HG03342 (cell line): ENCODE measurements at regions not wholly inside any gene's neighbourhood (a gene's known extent, or its start where the extent isn't known, plus 50 kb on each side); places are given as distances from the start of the nearest gene placed in this dataset.
"Not testable (repeated sequence)": the region's sequence is repeated elsewhere in the genome, so short reads cannot be mapped to it uniquely, and the experiment has no call there.

Experiments used
- ATAC-seq: cut with Tn5 transposase; IDR thresholded peaks from one replicate; pipeline ENCODE4 v1.9.1; 2021; ENCODE audit warnings: mild to moderate bottlenecking, moderate library complexity; ENCODE audit not compliant: unreplicated experiment

- no peak for ATAC-seq
Observed at GRCh38 chr18:39329496-39330275, 1764.1 kb upstream of the CELF4 start.

- ATAC-seq = no peak
Observed at GRCh38 chr18:39326772-39327171, 1761.2 kb upstream of the CELF4 start.

DNA sequence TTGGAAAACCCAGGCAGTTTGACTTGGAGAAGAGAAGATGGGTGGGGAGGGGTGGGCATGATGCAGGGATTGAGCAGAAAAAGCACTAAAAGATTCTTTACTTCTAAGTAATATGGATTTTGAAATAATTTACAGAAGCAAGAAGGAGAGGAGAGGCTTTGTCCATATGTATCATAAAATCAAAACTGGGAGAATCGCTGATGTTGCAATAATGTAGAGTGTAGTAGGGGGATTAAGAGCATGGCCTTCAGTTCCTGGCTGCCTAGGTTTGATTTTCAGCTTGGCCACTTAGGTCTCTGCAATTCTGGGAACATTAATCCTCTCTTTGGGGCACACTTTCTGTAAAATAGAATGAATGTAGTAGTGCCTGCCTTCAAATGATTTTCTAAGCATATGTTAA, 1760.4 kb upstream of the CELF4 start:
- ATAC-seq = no peak

- no peak for ATAC-seq
Observed at GRCh38 chr18:39319141-39319540, 1753.5 kb upstream of the CELF4 start.

DNA sequence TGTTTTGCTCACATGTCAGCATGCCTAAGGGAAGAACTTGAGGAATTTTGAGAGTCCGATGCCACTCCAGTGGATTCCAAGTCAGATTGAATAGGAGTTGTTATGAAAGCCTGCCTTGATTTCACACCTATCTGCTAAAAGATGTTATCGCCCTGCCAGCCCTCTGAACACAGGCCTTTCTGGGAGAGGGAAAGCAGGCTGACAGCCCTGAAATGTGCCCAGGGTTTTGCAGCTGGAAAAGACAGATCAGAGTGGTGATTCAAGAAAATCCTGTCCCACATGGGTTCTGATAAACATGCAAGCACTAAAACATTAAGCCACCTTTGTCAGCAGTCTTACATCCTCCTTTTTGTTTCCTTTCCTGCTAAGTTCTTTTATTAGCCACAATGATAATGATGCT, 1752.9 kb upstream of the CELF4 start:
- ATAC-seq = no peak

DNA sequence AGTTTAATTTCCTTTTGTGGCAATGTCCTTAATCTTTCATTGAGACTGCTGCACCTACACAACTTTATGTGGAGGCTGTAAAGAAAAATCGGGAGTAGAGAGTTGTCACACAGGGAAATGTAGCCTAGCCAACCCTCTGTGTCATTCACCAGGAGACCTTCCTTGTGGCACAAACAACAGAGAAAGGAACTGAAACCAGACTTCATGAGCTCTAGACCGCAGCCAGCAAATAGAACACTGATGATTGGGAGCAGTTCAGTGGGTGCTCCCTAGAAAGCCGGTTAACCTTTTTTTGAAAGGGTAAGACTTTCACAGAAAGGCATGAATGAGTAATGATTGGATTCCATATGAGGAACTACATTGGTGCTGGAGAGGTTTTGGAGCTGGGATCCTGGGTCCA, 1752.4 kb upstream of the CELF4 start:
- ATAC-seq = no peak

- no peak for ATAC-seq
Observed at GRCh38 chr18:39314595-39314994, 1749.0 kb upstream of the CELF4 start.

- no peak for ATAC-seq
Observed at GRCh38 chr18:39313992-39314391, 1748.4 kb upstream of the CELF4 start.

GRCh38 chr18:39311111-39311712, 1745.6 kb upstream of the CELF4 start:
- no peak for ATAC-seq

- not testable (repeated sequence) for ATAC-seq
Observed at GRCh38 chr18:39308931-39309521, 1743.4 kb upstream of the CELF4 start.

DNA sequence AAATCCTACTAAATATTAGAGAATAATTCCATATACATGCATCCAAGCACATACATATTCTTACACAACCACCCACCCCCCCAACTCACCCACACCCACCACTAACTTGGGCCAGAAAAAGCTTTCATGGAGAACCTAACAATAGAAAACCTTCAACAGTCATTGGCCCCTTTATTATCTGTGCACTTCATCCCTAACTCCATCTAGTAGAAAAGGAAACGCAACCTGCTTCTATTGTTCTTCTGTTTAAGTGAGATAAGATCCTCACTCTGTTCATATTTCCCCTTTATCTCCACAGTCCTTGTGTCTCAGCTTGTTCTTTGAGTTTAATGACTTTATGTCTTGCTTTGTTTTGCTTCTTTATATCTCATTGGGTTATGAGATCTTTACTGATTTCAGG, 1740.2 kb upstream of the CELF4 start:
- no peak for ATAC-seq

DNA sequence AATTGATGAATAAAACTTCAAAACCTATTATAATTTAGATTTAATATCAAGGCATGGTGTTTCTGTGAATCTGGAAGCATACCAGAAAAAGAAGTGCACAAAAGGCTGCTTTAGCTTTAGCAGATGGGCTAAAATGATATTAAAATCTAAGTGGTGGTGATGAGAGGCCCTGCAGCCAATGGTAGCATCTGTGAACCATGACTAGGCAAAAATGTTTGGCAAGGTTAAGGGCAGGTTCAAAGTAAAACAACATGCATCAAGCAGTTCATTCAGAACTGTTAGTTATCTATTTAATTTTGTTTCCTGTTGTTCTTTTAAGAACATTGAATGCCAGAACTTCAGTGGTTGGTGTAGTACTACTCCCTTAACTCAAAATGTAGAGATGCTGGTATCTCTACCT, 1736.9 kb upstream of the CELF4 start:
- ATAC-seq = no peak

DNA sequence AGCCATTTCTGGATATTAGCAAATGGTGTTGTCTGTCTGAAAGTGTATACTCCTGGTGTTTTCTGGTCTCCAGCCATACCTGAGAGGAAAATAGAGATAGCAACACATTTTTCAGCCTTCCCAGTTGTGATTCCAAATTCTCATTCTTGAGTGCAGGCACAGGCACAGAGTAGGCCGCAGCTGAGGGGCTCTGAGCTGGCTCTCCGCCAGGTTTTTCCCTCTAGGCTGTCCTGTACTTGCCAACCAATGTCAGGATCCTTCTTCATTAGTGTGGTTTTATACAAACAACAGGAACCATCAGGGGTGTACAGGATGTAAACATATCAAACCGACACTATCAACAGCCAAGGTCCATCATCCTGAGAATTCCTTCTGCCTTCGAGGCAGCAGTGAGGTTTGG, 1733.6 kb upstream of the CELF4 start:
- no peak for ATAC-seq

- ATAC-seq = no peak
Observed at GRCh38 chr18:39297225-39297624, 1731.6 kb upstream of the CELF4 start.

DNA sequence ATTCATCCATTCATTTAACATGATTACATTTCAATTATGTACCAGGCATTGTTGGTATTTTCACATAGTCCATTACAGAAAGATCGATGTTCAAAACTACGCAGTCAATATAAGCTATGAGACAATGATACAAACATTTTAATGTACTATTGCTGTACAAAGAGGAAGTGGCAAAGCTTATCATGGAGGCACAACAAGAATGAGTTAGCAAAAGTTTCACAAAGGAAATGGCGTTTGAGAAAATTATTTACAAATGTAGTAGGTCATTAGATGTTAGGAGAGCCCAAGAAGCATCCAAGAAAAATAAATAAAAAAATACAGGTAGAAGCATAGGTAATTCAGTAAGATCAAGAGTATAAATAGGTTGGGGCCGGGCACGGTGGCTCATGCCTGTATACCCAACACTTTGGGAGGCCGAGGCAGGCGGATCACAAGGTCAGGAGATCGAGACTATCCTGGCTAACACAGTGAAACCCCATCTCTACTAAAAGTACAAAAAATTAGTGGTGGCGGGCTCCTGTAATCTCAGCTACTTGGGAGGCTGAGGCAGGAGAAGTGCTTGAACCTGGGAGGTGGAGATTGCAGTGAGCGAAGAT, 1730.8 kb upstream of the CELF4 start:
- ATAC-seq = no peak

DNA sequence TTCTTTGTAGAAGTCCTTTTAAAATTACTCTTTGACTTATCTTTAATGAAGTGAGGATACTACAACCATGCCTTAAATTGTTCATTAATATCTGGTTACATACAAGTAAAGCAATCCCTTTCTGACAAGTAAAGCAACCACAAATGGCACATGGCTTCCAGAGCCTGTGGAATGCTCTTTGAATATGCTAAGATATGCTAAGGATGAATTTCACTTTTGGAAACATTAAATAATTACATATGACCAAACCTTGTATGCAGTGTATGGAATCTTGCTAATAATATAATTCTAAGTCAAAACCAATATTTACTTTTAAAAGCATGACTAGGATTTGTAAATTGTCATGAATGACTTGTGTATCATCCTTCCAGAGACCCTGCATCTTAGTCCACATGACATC, 1711.2 kb upstream of the CELF4 start:
- no peak for ATAC-seq

- no peak for ATAC-seq
Observed at GRCh38 chr18:39274535-39274934, 1708.9 kb upstream of the CELF4 start.

DNA sequence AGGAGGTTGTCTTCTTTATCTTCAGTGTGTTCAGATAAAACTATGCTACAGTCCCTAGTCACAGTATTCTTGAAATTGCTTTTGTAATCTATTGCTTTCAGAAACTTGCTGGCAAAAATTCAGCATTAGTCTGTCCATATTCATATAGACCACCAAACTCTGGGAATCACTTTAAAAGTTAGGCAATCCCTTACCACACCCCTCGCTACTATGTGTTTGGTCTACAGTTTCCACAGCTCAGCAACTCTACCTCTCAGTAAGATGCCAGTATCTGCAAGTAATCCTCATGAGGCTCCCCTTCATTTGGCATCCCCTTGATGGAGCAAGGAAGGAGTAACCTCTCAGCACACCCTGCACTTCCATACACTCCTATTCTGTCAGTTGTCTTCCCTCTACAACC, 1706.6 kb upstream of the CELF4 start:
- no peak for ATAC-seq

DNA sequence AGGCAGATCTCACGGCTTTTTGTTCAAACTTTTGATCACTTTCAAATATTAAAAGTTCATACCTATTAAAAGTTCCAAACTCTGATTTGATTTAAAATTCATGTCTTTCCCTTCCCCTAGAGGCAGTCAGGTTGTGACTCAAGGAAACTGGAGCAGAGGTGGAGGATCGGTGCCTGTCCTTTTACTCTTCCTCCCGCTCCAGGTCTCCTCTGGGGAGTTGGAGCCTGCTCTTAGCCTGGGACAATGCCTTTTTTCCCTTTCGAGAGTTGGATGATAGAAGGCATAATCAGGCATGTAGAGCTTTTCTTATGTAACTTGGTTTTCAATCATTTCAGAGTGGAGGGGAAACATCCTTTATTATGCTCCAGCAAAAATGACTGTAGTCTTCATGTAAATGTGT, 1706.1 kb upstream of the CELF4 start:
- no peak for ATAC-seq

GRCh38 chr18:39260565-39260964, 1695.0 kb upstream of the CELF4 start:
- ATAC-seq = no peak

GRCh38 chr18:39259736-39260135, 1694.1 kb upstream of the CELF4 start:
- ATAC-seq = no peak

- no peak for ATAC-seq
Observed at GRCh38 chr18:39244242-39244641, 1678.6 kb upstream of the CELF4 start.
